ENCODE measurements at regions not wholly inside any gene's neighbourhood (a gene's known extent, or its start where the extent isn't known, plus 50 kb on each side); places are given as distances from the start of the nearest gene placed in this dataset.

DNA sequence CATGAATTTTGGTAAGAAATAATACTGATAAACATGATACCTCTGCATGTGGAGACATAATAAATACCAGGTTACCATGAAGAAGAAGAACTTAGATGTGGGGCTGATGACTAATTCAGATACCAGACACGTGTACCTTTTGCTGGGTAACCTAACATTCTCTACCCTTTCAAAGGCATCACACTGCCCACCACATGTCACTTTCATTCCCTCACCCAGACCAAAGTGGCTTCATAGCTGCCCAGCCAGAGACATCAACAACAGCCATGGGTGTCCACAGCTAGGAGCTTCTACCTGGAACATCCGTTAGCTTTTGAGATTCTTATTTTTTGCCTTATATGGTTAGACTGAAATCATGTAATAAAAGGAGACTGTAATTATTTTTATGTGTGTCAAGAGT is 396.8 kb downstream of the MED10 start:
- TF ChIP-seq, protein P1, sequence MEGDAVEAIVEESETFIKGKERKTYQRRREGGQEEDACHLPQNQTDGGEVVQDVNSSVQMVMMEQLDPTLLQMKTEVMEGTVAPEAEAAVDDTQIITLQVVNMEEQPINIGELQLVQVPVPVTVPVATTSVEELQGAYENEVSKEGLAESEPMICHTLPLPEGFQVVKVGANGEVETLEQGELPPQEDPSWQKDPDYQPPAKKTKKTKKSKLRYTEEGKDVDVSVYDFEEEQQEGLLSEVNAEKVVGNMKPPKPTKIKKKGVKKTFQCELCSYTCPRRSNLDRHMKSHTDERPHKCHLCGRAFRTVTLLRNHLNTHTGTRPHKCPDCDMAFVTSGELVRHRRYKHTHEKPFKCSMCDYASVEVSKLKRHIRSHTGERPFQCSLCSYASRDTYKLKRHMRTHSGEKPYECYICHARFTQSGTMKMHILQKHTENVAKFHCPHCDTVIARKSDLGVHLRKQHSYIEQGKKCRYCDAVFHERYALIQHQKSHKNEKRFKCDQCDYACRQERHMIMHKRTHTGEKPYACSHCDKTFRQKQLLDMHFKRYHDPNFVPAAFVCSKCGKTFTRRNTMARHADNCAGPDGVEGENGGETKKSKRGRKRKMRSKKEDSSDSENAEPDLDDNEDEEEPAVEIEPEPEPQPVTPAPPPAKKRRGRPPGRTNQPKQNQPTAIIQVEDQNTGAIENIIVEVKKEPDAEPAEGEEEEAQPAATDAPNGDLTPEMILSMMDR (IDR thresholded peaks at IDR 0.05), result no peak
- no peak for TF ChIP-seq POLR2A (IDR thresholded peaks at IDR 0.05)

Data from heart left ventricle (tissue), 13 donors.